Right lobe of liver (tissue), 4 donors: ENCODE measurements at regions not wholly inside any gene's neighbourhood (a gene's known extent, or its start where the extent isn't known, plus 50 kb on each side); places are given as distances from the start of the nearest gene placed in this dataset.

ENCODE experiments used
- CTCF ChIP-seq, 4 donors: fragments of 200-600 bp in 3 of 4; fragments of 450-650 bp in 1 of 4; IDR thresholded peaks; one replicate each; pipeline versions ENCODE4 v1.5.1 to v1.8.0; 2016 to 2022; ENCODE audit warnings: antibody characterized with exemption in 4 of 4, mild to moderate bottlenecking in 2 of 4
- POLR2A ChIP-seq: fragments of 450-650 bp; IDR thresholded peaks from one replicate; pipeline ENCODE4 v1.6.1; 2017; ENCODE audit warnings: antibody characterized with exemption, mild to moderate bottlenecking
- donor health status: DM: no; HTN: no; CAD: no.
- donor health status: DM: no; HTN: no; CAD: no.
- donor health status: DM: no; HTN: yes; CAD: no.

- TF ChIP-seq CTCF (IDR thresholded peaks at IDR 0.05) (no peak), POLR2A (no peak)
Measured at GRCh38 chrX:6954836-6955235, 192.7 kb upstream of the STS start.
